ENCODE measurements at regions not wholly inside any gene's neighbourhood (a gene's known extent, or its start where the extent isn't known, plus 50 kb on each side); places are given as distances from the start of the nearest gene placed in this dataset.

DNA sequence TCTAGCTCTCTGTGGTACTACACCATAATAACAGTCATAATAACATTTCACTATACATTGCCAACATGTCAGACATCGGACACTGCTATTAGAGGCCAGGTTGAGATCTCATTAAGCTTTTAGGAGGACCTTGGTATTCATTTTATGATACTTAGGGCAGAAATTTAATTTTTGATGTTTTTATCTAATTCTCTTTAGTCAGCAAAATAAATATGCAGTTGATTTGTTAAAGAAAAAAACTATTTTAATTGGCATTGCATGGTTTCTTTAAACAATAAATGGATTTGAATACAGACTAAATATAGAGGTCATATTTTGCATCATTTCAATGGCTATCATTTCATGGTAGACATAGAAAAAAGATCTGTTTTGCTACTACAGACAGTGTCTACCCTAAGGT, 308.7 kb downstream of the PRDM5 start:
- no peak for TF ChIP-seq POLR2A (IDR thresholded peaks at IDR 0.05)
- TF ChIP-seq CTCF (IDR thresholded peaks at IDR 0.05), result no peak
